Ascending aorta (tissue), 2 donors: ENCODE measurements at regions not wholly inside any gene's neighbourhood (a gene's known extent, or its start where the extent isn't known, plus 50 kb on each side); places are given as distances from the start of the nearest gene placed in this dataset.

Source experiments
- DNase-seq, 2 donors: peaks; one replicate each; pipeline ENCODE4 v3.0.0-alpha.2; 2019; ENCODE audit warnings: low spot score in 2 of 2
- H3K27ac ChIP-seq, 2 donors: fragments of 200-600 bp; sonication (generic); one replicate each; pipeline ENCODE4 v1.5.1; 2016 to 2017; ENCODE audit warnings: mild to moderate bottlenecking in 1 of 2
- H3K27me3 ChIP-seq: fragments of 200-600 bp; sonication (generic); one replicate; pipeline ENCODE4 v1.5.1; 2017
- H3K36me3 ChIP-seq, 2 donors: fragments of 200-600 bp; sonication (generic); one replicate each; pipeline ENCODE4 v1.5.1; 2016
- H3K4me1 ChIP-seq, 2 donors: fragments of 200-600 bp; sonication (generic); one replicate each; pipeline ENCODE4 v1.5.1; 2016 to 2017; ENCODE audit warnings: mild to moderate bottlenecking in 1 of 2
- H3K4me3 ChIP-seq, 2 donors: fragments of 200-600 bp; sonication (generic); one replicate each; pipeline ENCODE4 v1.5.1; 2016 to 2017; ENCODE audit warnings: mild to moderate bottlenecking in 1 of 2
- H3K9me3 ChIP-seq, 2 donors: fragments of 200-600 bp; sonication (generic); one replicate each; pipeline ENCODE4 v1.5.1; 2016
- CTCF ChIP-seq, 3 experiments: fragments of 200-600 bp in 2 of 3; fragments of 450-650 bp in 1 of 3; sonication (generic) in 2 of 3; IDR thresholded peaks; one replicate each; pipeline ENCODE4 v1.5.1; 2016 to 2019; ENCODE audit warnings: antibody characterized with exemption in 3 of 3, mild to moderate bottlenecking in 1 of 3, moderate library complexity in 1 of 3
- intact Hi-C: fragments of 100-400 bp; cut with DNase I; formaldehyde crosslinking; loops from one replicate; pipeline ENCODE4 v1.15.1; 2023

GRCh38 chr3:117922039-117922438, 1112.6 kb downstream of the IGSF11 start:
- no peak for DNase-seq
- no peaks in the 10 kb centered on the region for H3K4me1 ChIP-seq
- intact Hi-C loops, result no loop called here
- no peak for TF ChIP-seq CTCF (IDR thresholded peaks at IDR 0.05)
- H3K4me3 ChIP-seq, result no peak overlapping the region
- H3K9me3 ChIP-seq, result no peaks in the 10 kb centered on the region
- no peaks in the 10 kb centered on the region for H3K36me3 ChIP-seq
- H3K27me3 ChIP-seq, result no peaks in the 10 kb centered on the region
- H3K27ac ChIP-seq, result no peak overlapping the region

DNA sequence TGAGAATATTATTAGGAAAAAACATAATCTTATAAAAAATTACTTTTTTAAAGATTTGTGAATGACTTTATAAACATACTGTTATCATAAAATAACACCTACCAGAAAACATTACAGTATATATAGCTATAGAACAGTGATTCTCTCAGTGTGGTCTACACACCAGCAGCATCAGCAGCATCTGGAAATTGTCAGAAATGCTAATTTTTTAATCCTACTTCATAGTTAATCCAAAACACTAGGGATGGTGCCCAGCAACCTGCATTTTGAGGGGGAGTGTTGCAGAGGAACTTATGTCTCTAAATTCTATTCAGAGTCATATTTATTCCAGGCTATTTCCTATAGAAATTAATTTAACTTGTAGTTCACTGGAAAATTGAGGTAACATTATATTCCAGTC, 1107.8 kb downstream of the IGSF11 start:
- no peak for TF ChIP-seq CTCF (IDR thresholded peaks at IDR 0.05)
- Histone ChIP-seq H3K36me3 (no peaks in the 10 kb centered on the region), H3K4me1 (no peaks in the 10 kb centered on the region), H3K27me3 (no peaks in the 10 kb centered on the region), H3K27ac (no peak overlapping the region), H3K4me3 (no peak overlapping the region), H3K9me3 (no peaks in the 10 kb centered on the region)
- intact Hi-C loops, result no loop called here
- no peak for DNase-seq

GRCh38 chr3:117927825-117928224, 1106.8 kb downstream of the IGSF11 start:
- no peak for DNase-seq
- intact Hi-C loops, result no loop called here
- no peak for TF ChIP-seq CTCF (IDR thresholded peaks at IDR 0.05)
- Histone ChIP-seq H3K9me3 (no peaks in the 10 kb centered on the region), H3K27ac (no peak overlapping the region), H3K36me3 (no peaks in the 10 kb centered on the region), H3K27me3 (no peaks in the 10 kb centered on the region), H3K4me1 (no peaks in the 10 kb centered on the region), H3K4me3 (no peak overlapping the region)

DNA sequence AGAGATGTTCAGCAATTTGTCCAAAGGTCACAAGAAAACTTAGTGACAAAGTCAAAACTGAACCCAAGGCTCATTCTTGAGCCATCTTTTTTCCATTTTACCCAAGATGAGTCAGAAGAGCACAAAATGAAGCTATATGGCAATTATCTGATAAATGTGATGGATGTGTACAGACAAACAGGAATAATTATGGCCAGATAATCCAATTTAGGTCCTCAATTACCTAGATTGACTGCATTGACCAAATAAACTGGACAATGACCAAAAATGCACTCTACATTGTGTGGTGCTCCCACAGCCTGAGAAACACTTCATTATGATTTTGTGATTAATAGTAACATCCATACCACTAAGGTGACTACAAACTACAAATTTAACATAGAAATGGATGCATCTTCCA, 1105.8 kb downstream of the IGSF11 start:
- TF ChIP-seq CTCF (IDR thresholded peaks at IDR 0.05), result no peak
- no peaks in the 10 kb centered on the region for H3K4me1 ChIP-seq
- no peaks in the 10 kb centered on the region for H3K36me3 ChIP-seq
- intact Hi-C loops, result no loop called here
- DNase-seq, result no peak
- no peak overlapping the region for H3K4me3 ChIP-seq
- H3K27me3 ChIP-seq, result no peaks in the 10 kb centered on the region
- H3K9me3 ChIP-seq, result no peaks in the 10 kb centered on the region
- no peak overlapping the region for H3K27ac ChIP-seq

GRCh38 chr3:117932441-117932840, 1102.2 kb downstream of the IGSF11 start:
- no peak for DNase-seq
- intact Hi-C loops, result no loop called here
- Histone ChIP-seq H3K9me3 (no peaks in the 10 kb centered on the region), H3K36me3 (no peaks in the 10 kb centered on the region), H3K4me1 (no peaks in the 10 kb centered on the region), H3K27ac (no peak overlapping the region), H3K27me3 (no peaks in the 10 kb centered on the region), H3K4me3 (no peak overlapping the region)
- TF ChIP-seq CTCF (IDR thresholded peaks at IDR 0.05), result no peak

- H3K36me3 ChIP-seq, result no peaks in the 10 kb centered on the region
- H3K9me3 ChIP-seq, result no peaks in the 10 kb centered on the region
- no peak overlapping the region for H3K4me3 ChIP-seq
- no peaks in the 10 kb centered on the region for H3K27me3 ChIP-seq
- intact Hi-C loops, result no loop called here
- DNase-seq, result no peak
- no peak for TF ChIP-seq CTCF (IDR thresholded peaks at IDR 0.05)
- H3K4me1 ChIP-seq, result no peaks in the 10 kb centered on the region
- H3K27ac ChIP-seq, result no peak overlapping the region
Observed at GRCh38 chr3:117936159-117936558, 1098.5 kb downstream of the IGSF11 start.
